Ishikawa (cell line): ENCODE measurements at regions not wholly inside any gene's neighbourhood (a gene's known extent, or its start where the extent isn't known, plus 50 kb on each side); places are given as distances from the start of the nearest gene placed in this dataset.

Source experiments
- CEBPB ChIP-seq: IDR thresholded peaks from 2 replicates; pipeline ENCODE4 v1.6.1; 2012
- CREB1 ChIP-seq: IDR thresholded peaks from 2 replicates; pipeline ENCODE4 v1.6.1; 2012; ENCODE audit warnings: low read depth
- EGR1 ChIP-seq: IDR thresholded peaks from 2 replicates; pipeline ENCODE4 v1.6.1; 2012
- EP300 ChIP-seq: IDR thresholded peaks from 2 replicates; pipeline ENCODE4 v1.6.1; 2012; ENCODE audit warnings: borderline replicate concordance
- FOXM1 ChIP-seq: IDR thresholded peaks from 2 replicates; pipeline ENCODE4 v1.6.1; 2012; ENCODE audit warnings: low read depth, borderline replicate concordance
- NFIC ChIP-seq: IDR thresholded peaks from 2 replicates; pipeline ENCODE4 v1.6.1; 2012
- RAD21 ChIP-seq: IDR thresholded peaks from 2 replicates; pipeline ENCODE4 v1.6.1; 2012; ENCODE audit warnings: low read depth
- TAF1 ChIP-seq: IDR thresholded peaks from 2 replicates; pipeline ENCODE4 v1.6.1; 2012; ENCODE audit warnings: low read depth, mild to moderate bottlenecking
- TCF12 ChIP-seq: IDR thresholded peaks from 2 replicates; pipeline ENCODE4 v1.6.1; 2012; ENCODE audit warnings: low read depth
- TEAD4 ChIP-seq: IDR thresholded peaks from 2 replicates; pipeline ENCODE4 v1.6.1; 2012
- YY1 ChIP-seq: IDR thresholded peaks from 2 replicates; pipeline ENCODE4 v1.6.1; 2012; ENCODE audit warnings: low read depth
- ZBTB7A ChIP-seq: IDR thresholded peaks from 2 replicates; pipeline ENCODE4 v1.6.1; 2012; ENCODE audit warnings: low read depth
- TF ChIP-seq, protein P1 (sequence below): IDR thresholded peaks from 2 replicates; pipeline ENCODE4 v1.6.1; 2012
- TF ChIP-seq, protein P2 (sequence below): IDR thresholded peaks from 2 replicates; pipeline ENCODE4 v1.6.1; 2012; ENCODE audit warnings: low read depth, mild to moderate bottlenecking
- TF ChIP-seq, protein P3 (sequence below): IDR thresholded peaks from 2 replicates; pipeline ENCODE4 v1.6.1; 2012

DNA sequence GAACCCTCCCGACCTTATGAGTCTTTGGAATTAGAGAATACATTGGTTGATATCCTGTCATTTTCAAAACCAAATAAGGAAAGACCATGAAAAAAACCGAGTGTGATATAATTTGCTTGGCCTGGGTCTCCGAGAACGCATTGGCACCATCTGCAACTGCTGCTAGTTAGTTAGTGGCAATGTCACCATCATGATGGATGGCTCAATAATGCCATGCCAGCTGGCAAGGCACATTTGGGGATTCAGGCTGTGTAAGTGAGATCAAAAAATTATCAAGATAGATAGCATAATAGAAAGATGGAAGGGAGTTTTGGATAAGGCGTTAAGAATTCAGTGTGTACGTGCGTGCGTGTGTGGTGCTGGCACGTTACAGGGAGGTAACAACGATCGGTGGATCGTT is 134.7 kb upstream of the TCERG1L start:
- TF ChIP-seq, protein P1, sequence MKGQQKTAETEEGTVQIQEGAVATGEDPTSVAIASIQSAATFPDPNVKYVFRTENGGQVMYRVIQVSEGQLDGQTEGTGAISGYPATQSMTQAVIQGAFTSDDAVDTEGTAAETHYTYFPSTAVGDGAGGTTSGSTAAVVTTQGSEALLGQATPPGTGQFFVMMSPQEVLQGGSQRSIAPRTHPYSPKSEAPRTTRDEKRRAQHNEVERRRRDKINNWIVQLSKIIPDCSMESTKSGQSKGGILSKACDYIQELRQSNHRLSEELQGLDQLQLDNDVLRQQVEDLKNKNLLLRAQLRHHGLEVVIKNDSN: no peak
- TF ChIP-seq TAF1 (no peak), TCF12 (no peak), EP300 (no peak), TEAD4 (no peak)

DNA sequence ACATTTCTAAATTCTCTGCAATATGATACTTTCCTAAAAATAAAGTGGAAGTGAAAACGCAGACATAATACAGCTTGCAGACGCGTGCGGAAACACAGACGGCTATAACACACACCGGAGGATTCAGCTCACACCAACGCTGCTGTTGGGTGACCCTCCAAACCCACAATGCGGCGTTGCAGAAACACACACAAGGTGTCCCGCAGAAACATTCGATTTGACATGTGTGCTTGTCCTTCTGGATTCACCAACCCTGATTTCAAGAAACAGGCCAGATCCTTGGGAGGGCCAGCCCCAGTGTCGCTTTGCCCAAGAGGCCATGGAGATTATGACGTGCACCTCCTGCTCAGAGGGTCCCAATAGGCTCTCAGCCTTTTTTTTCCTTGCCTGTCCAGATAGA is 136.7 kb upstream of the TCERG1L start:
- TF ChIP-seq, protein P2, sequence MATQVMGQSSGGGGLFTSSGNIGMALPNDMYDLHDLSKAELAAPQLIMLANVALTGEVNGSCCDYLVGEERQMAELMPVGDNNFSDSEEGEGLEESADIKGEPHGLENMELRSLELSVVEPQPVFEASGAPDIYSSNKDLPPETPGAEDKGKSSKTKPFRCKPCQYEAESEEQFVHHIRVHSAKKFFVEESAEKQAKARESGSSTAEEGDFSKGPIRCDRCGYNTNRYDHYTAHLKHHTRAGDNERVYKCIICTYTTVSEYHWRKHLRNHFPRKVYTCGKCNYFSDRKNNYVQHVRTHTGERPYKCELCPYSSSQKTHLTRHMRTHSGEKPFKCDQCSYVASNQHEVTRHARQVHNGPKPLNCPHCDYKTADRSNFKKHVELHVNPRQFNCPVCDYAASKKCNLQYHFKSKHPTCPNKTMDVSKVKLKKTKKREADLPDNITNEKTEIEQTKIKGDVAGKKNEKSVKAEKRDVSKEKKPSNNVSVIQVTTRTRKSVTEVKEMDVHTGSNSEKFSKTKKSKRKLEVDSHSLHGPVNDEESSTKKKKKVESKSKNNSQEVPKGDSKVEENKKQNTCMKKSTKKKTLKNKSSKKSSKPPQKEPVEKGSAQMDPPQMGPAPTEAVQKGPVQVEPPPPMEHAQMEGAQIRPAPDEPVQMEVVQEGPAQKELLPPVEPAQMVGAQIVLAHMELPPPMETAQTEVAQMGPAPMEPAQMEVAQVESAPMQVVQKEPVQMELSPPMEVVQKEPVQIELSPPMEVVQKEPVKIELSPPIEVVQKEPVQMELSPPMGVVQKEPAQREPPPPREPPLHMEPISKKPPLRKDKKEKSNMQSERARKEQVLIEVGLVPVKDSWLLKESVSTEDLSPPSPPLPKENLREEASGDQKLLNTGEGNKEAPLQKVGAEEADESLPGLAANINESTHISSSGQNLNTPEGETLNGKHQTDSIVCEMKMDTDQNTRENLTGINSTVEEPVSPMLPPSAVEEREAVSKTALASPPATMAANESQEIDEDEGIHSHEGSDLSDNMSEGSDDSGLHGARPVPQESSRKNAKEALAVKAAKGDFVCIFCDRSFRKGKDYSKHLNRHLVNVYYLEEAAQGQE: no peak
- TF ChIP-seq EGR1 (no peak), CEBPB (no peak), YY1 (no peak)
- TF ChIP-seq, protein P3, sequence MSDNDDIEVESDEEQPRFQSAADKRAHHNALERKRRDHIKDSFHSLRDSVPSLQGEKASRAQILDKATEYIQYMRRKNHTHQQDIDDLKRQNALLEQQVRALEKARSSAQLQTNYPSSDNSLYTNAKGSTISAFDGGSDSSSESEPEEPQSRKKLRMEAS: no peak
- TF ChIP-seq, protein P1: no peak

DNA sequence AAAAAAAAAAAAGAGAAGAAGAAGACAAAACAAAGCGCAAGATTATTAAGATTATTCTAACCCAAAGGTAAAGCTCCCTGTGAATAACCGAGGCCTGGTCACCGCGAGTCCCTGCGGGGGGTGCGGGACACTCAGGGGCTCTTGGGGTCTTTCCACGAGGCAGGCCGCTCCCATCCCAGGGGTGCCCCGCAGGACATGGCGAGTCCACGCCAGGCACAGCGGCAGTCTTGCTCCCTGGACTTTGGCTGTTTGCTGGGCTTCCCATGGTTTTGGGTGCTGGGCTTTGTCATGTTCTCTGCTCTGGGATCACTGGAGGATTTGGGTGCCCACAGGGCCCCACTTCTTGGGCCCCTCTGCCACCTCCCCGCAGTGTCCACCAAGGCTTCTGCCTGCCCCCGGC is 137.4 kb upstream of the TCERG1L start:
- TF ChIP-seq EGR1: no peak
- TF ChIP-seq TCF12: no peak
- no peak for TF ChIP-seq EP300
- no peak for TF ChIP-seq FOXM1
- no peak for TF ChIP-seq TAF1
- TF ChIP-seq, protein P3: no peak
- TF ChIP-seq TEAD4: no peak
- no peak for TF ChIP-seq CREB1
- TF ChIP-seq ZBTB7A: no peak
- TF ChIP-seq NFIC: no peak

DNA sequence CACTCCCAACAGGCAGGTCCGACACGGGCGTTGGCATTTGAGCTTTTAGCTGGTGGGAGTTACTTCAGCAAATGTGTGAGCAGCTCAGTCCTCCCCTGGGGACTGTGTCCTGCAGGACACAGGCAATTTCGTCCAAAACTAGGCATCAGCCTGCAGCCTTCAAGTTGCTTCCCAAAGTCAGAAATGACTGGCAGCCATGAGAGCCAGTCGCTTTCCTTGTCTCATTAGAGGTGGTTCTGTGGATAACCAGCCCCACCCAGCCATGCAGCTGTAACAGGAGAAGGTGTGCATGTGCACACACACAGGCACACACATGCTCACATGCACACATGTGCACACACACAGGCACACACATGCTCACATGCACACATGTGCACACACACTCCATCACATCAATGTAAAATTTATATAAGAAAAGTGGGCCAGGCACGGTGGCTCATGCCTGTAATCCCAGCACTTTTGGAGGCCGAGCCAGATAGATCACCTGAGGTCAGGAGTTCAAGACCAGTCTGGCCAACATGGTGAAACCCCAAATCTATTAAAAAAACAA is 138.8 kb upstream of the TCERG1L start:
- TF ChIP-seq, protein P2: no peak
- TF ChIP-seq TEAD4 (no peak), RAD21 (no peak), FOXM1 (no peak), TAF1 (no peak)
- TF ChIP-seq, protein P1: no peak

DNA sequence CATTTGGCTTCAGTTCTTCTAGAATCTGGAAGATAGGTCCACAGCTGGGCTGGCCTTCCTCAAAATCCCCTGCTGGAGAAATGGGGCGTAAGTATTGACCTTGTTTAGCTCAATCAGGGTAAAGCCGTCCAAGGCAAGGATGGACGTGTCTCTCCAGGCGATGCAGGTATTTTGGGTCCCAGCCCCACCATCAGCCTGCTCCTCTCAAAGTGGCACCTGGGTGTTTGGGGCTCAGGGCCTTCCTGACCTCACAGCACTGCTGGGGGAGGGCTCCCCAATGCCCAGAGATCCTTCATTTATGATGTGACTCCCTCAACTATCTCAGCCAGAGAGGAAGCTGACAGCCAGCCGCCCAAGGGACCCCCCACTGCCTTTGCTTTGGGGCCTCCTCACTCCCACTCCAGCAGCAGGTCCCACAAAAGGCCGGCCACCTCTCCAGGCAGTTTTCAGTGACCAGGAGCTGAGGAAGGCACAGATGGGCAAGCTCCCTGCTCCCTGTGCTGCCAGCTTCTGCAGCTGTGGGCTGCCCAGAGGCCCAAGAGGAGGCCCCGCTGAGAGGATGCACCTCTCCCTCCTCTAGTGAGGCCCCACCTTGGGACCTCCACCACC is 140.0 kb upstream of the TCERG1L start:
- TF ChIP-seq FOXM1 (no peak), TEAD4 (no peak), EP300 (no peak)
- TF ChIP-seq, protein P1: no peak

DNA sequence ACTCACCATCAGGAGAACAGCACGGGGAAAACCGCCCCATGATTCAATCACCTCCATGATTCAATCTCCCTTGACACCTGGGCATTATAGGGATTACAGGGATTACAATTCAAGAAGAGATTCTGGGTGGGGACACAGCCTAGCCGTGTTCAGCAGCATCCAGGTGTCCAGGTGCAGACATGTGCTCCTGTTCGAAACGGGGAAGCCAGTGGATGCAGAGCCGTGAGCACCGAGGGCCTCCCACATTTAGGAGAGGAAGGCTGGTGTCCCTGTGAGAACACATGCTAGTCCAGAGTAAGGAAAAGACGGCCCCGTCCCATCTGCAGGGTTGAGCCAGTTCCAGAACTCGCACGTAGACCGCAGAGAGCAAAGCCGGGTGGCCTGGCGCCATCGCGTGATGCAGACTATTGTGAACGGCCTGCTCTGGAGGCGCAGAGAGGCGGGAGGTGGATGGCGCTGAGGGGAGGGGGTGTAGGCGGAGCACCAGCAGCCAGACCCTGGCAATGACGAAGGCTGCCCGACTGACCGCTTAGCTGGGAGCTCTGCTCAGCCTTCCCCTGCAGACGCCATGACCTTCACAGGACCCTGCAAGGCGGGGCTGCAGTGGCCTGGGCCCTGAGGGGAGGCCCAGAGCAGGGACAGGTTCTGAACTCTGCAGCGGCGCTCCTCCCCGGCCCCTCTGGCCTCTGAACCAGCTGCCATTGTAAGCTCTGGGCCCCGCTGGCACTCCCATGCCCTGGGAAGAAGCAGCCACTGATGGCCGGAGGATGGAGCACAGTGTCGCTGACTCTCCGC is 141.6 kb upstream of the TCERG1L start:
- no peak for TF ChIP-seq TAF1
- TF ChIP-seq ZBTB7A: no peak
- TF ChIP-seq TEAD4: no peak
- TF ChIP-seq TCF12: no peak
